ENCODE measurements at regions not wholly inside any gene's neighbourhood (a gene's known extent, or its start where the extent isn't known, plus 50 kb on each side); places are given as distances from the start of the nearest gene placed in this dataset.

DNA sequence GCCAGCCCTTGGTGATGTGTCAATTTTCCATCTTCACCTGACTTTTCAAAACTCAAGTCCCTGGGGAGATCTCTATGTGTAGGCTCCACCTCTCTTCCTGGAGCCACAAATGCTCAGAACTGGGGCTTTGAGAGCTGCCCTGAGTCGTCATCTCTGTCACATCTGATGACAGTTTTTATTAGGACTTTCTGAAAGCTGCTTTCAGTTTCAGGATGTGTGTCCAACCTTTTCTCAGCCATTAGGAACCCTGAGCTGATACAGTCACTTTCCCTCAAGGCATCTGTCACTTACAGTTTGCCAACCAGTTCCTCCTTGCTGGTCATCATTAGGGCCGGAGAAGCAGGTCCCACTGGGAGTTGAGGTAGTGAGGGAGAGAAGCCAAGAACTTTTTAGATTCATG lies 365.9 kb upstream of the CHD6 start (continued):
- TF ChIP-seq, protein P1, sequence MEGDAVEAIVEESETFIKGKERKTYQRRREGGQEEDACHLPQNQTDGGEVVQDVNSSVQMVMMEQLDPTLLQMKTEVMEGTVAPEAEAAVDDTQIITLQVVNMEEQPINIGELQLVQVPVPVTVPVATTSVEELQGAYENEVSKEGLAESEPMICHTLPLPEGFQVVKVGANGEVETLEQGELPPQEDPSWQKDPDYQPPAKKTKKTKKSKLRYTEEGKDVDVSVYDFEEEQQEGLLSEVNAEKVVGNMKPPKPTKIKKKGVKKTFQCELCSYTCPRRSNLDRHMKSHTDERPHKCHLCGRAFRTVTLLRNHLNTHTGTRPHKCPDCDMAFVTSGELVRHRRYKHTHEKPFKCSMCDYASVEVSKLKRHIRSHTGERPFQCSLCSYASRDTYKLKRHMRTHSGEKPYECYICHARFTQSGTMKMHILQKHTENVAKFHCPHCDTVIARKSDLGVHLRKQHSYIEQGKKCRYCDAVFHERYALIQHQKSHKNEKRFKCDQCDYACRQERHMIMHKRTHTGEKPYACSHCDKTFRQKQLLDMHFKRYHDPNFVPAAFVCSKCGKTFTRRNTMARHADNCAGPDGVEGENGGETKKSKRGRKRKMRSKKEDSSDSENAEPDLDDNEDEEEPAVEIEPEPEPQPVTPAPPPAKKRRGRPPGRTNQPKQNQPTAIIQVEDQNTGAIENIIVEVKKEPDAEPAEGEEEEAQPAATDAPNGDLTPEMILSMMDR (conservative IDR thresholded peaks at IDR 0.05; ENCODE audit: low read depth in 2 of 2): no peak
- no peak for TF ChIP-seq NANOG (IDR thresholded peaks at IDR 0.05; ENCODE audit: borderline replicate concordance)

GRCh38 chr20:41983159-41983558 lies 365.0 kb upstream of the CHD6 start:
- no peak overlapping the region for H3K4me3 ChIP-seq
- H3K4me3 Mint-ChIP-seq: no peak overlapping the region
- DNase-seq (ENCODE audit: low spot score) (no peak), ATAC-seq (no peak)
- H3K4me2 ChIP-seq: no peak overlapping the region
- H3K4me1 ChIP-seq (ENCODE audit: insufficient read depth): no peaks in the 10 kb centered on the region
- 0 out of 2 replicates have a peak, but pooled peaks cover 6% of the 10 kb centered on the region for H3K36me3 ChIP-seq (ENCODE audit: insufficient read depth)
- H3K9me2 ChIP-seq (ENCODE audit: insufficient read depth): no peaks in the 10 kb centered on the region
- peaks cover 14% of the 10 kb centered on the region; the same call in 2 of the 3 replicates for H3K36me3 Mint-ChIP-seq (ENCODE audit: low read depth)
- H3K9me3 Mint-ChIP-seq: peaks cover 95% of the 10 kb centered on the region
- no peak for TF ChIP-seq CREB1 (CRISPR knock-in tag; IDR thresholded peaks at IDR 0.05; ENCODE audit: low read depth)
- TF ChIP-seq, protein P2, sequence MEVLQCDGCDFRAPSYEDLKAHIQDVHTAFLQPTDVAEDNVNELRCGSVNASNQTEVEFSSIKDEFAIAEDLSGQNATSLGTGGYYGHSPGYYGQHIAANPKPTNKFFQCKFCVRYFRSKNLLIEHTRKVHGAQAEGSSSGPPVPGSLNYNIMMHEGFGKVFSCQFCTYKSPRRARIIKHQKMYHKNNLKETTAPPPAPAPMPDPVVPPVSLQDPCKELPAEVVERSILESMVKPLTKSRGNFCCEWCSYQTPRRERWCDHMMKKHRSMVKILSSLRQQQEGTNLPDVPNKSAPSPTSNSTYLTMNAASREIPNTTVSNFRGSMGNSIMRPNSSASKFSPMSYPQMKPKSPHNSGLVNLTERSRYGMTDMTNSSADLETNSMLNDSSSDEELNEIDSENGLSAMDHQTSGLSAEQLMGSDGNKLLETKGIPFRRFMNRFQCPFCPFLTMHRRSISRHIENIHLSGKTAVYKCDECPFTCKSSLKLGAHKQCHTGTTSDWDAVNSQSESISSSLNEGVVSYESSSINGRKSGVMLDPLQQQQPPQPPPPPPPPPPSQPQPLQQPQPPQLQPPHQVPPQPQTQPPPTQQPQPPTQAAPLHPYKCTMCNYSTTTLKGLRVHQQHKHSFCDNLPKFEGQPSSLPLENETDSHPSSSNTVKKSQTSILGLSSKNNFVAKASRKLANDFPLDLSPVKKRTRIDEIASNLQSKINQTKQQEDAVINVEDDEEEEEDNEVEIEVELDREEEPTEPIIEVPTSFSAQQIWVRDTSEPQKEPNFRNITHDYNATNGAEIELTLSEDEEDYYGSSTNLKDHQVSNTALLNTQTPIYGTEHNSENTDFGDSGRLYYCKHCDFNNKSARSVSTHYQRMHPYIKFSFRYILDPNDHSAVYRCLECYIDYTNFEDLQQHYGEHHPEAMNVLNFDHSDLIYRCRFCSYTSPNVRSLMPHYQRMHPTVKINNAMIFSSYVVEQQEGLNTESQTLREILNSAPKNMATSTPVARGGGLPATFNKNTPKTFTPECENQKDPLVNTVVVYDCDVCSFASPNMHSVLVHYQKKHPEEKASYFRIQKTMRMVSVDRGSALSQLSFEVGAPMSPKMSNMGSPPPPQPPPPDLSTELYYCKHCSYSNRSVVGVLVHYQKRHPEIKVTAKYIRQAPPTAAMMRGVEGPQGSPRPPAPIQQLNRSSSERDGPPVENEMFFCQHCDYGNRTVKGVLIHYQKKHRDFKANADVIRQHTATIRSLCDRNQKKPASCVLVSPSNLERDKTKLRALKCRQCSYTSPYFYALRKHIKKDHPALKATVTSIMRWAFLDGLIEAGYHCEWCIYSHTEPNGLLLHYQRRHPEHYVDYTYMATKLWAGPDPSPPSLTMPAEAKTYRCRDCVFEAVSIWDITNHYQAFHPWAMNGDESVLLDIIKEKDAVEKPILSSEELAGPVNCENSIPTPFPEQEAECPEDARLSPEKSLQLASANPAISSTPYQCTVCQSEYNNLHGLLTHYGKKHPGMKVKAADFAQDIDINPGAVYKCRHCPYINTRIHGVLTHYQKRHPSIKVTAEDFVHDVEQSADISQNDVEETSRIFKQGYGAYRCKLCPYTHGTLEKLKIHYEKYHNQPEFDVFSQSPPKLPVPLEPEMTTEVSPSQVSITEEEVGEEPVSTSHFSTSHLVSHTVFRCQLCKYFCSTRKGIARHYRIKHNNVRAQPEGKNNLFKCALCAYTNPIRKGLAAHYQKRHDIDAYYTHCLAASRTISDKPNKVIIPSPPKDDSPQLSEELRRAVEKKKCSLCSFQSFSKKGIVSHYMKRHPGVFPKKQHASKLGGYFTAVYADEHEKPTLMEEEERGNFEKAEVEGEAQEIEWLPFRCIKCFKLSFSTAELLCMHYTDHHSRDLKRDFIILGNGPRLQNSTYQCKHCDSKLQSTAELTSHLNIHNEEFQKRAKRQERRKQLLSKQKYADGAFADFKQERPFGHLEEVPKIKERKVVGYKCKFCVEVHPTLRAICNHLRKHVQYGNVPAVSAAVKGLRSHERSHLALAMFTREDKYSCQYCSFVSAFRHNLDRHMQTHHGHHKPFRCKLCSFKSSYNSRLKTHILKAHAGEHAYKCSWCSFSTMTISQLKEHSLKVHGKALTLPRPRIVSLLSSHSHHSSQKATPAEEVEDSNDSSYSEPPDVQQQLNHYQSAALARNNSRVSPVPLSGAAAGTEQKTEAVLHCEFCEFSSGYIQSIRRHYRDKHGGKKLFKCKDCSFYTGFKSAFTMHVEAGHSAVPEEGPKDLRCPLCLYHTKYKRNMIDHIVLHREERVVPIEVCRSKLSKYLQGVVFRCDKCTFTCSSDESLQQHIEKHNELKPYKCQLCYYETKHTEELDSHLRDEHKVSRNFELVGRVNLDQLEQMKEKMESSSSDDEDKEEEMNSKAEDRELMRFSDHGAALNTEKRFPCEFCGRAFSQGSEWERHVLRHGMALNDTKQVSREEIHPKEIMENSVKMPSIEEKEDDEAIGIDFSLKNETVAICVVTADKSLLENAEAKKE (CRISPR knock-in tag; IDR thresholded peaks at IDR 0.05): no peak
- no peak for TF ChIP-seq ZNF114 (CRISPR knock-in tag; IDR thresholded peaks at IDR 0.05)
- TF ChIP-seq STAT1 (IDR thresholded peaks at IDR 0.05; ENCODE audit: unreplicated experiment): no peak
- no peak for TF ChIP-seq NANOG (IDR thresholded peaks at IDR 0.05; ENCODE audit: borderline replicate concordance)
- TF ChIP-seq REST (IDR thresholded peaks at IDR 0.05; ENCODE audit: unreplicated experiment): no peak
- no peak for TF ChIP-seq POLR2AphosphoS5 (IDR thresholded peaks at IDR 0.05; ENCODE audit: low read depth)
- no peaks in the 10 kb centered on the region for H3K4me1 Mint-ChIP-seq
- H3K27ac ChIP-seq (ENCODE audit: low read depth): no peak overlapping the region
- H3K27me3 Mint-ChIP-seq (ENCODE audit: insufficient read depth, low read depth, poor library complexity): peaks cover 5% of the 10 kb centered on the region
- H4K20me1 ChIP-seq (replicated peaks; ENCODE audit: insufficient read depth): no peaks in the 10 kb centered on the region
- H3K79me2 ChIP-seq (replicated peaks; ENCODE audit: insufficient read depth): no peaks in the 10 kb centered on the region
- H3K27me3 ChIP-seq (ENCODE audit: insufficient read depth): no peaks in the 10 kb centered on the region
- H3K27ac Mint-ChIP-seq: no peak overlapping the region
- no peaks in the 10 kb centered on the region for H3F3A ChIP-seq (replicated peaks; ENCODE audit: low read depth)
- no peak overlapping the region for H2AFZ ChIP-seq
